AG09319 (cell line): ENCODE measurements at regions not wholly inside any gene's neighbourhood (a gene's known extent, or its start where the extent isn't known, plus 50 kb on each side); places are given as distances from the start of the nearest gene placed in this dataset.

ENCODE experiments used
- DNase-seq: peaks from one replicate; pipeline ENCODE4 v3.0.0-alpha.2; 2010; ENCODE audit warnings: low read depth; ENCODE audit errors: extremely low read depth
- CTCF ChIP-seq: IDR thresholded peaks from 2 replicates; pipeline ENCODE4 v1.5.1; 2011; ENCODE audit warnings: low read depth, mild to moderate bottlenecking, inconsistent platforms, low read length, moderate library complexity

- no peak for DNase-seq
Measured at GRCh38 chr1:218852527-218852926, 321.2 kb upstream of the LYPLAL1 start.

GRCh38 chr1:218863987-218864386 lies 309.7 kb upstream of the LYPLAL1 start:
- no peak for TF ChIP-seq CTCF
- no peak for DNase-seq

More at GRCh38 chr1:218852527-218852926, 321.2 kb upstream of the LYPLAL1 start:
- TF ChIP-seq CTCF = no peak

- TF ChIP-seq CTCF = no peak
- DNase-seq = no peak
Measured at GRCh38 chr1:218865591-218865990, 308.1 kb upstream of the LYPLAL1 start.

DNA sequence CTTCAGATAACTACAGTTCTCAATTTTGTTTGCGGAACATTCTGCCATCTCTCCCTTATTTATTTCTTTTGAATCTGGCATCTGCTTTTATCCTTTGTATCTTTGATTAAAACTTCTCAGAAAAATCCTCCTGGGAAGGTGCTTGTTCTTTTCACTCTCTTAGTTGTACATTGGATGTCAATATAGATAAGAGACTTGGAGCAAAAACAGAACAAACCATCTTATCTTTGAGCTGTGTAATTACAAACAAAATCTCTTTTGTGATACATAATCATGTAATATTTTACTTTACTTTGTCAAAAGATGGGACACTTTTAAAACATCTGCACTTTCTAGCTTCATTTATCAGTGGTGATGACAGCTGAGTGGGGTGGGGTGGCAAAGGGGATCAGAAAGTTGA lies 307.2 kb upstream of the LYPLAL1 start:
- TF ChIP-seq CTCF = no peak
- no peak for DNase-seq

- TF ChIP-seq CTCF = no peak
- no peak for DNase-seq
Measured at GRCh38 chr1:218867066-218867465, 306.6 kb upstream of the LYPLAL1 start.

DNA sequence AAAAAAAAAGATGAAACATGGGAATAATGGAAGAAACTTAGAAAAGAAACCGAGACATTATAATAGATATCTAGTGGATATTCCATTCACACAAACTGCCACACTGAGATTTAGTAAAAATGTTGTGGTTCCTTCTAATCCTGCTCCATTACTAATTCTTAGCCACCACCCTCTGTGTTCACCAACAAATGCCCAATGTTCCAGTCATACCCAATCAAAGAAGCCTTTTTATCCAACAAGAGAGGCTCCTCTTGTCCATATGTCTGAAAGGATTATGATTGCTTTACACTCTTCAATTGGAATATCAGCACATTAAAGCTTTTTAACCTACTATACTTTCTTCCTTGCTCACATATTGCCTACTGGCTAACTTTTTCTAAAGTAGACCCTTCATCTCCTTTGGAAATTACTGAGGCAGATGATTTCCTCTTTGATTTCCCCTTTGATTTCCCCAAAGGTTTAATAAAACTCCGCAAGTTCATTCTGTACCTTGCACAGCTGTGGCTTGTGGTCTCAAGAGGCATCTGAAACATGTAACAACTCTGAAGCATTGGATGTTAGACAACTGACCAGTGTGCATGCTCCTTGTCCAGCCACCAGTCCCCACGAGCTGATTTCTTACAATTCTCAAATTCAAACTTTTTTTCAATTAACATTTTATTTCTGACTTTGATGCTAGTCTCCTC lies 305.6 kb upstream of the LYPLAL1 start:
- no peak for TF ChIP-seq CTCF

DNA sequence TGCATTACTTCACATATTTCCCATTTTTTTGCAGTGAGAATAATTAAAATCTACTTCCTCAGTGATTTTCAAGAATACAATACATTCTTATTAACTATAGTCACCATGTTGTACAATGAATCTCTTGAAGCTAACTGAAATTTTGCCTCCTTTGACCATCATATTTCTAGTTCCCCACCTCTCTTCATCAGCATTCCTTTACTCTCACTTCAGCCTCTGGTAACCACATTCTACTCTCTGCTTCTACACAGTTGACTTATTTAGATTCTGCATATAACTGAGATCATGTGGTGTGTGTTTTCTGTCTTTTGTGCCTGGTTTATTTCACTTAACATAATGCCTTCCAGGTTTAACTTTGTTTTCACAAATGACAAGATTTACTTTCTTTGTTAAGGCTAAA lies 304.4 kb upstream of the LYPLAL1 start:
- no peak for TF ChIP-seq CTCF
- no peak for DNase-seq

More for the DNA sequence above, 305.6 kb upstream of the LYPLAL1 start:
- DNase-seq = no peak
